ENCODE measurements at regions not wholly inside any gene's neighbourhood (a gene's known extent, or its start where the extent isn't known, plus 50 kb on each side); places are given as distances from the start of the nearest gene placed in this dataset.

GRCh38 chr1:173127369-173128307, 76.9 kb upstream of the TNFSF18 start (continued):
- TF ChIP-seq ZNF251 (CRISPR knock-in tag; IDR thresholded peaks at IDR 0.05) (no peak), GATAD1 (CRISPR knock-in tag; IDR thresholded peaks at IDR 0.05) (no peak), ZXDC (CRISPR knock-in tag; IDR thresholded peaks at IDR 0.05) (no peak), HOXD1 (CRISPR knock-in tag; IDR thresholded peaks at IDR 0.05) (no peak), ATF4 (CRISPR knock-in tag; IDR thresholded peaks at IDR 0.05) (0 out of 4 replicates have a peak, but pooled peaks of 1 of the 2 experiments have one; percentile 11), ZNF280B (CRISPR knock-in tag; IDR thresholded peaks at IDR 0.05; ENCODE audit: borderline replicate concordance) (no peak), SOX6 (IDR thresholded peaks at IDR 0.05) (no peak), SOX6 (CRISPR knock-in tag; IDR thresholded peaks at IDR 0.05) (peak; percentile 85), IKZF4 (CRISPR knock-in tag; IDR thresholded peaks at IDR 0.05; ENCODE audit: borderline replicate concordance, low read depth, not compliant biosample characterization) (no peak), KDM5A (IDR thresholded peaks at IDR 0.05; ENCODE audit: borderline replicate concordance, low read length) (no peak), ZNF207 (IDR thresholded peaks at IDR 0.05; ENCODE audit: borderline replicate concordance) (no peak), ZNF276 (CRISPR knock-in tag; IDR thresholded peaks at IDR 0.05; ENCODE audit: low read depth) (no peak), TAF15 (IDR thresholded peaks at IDR 0.05; ENCODE audit: low read depth, low read length, poor library complexity, severe bottlenecking) (no peak), E2F2 (CRISPR knock-in tag; IDR thresholded peaks at IDR 0.05; ENCODE audit: borderline replicate concordance) (no peak), REST (IDR thresholded peaks at IDR 0.05; ENCODE audit: borderline replicate concordance in 1 of 2, low read depth in 1 of 2, low read length in 2 of 2) (0 out of 4 replicates have a peak, but pooled peaks of 1 of the 2 experiments have one; percentile 14)
